Endothelial cell of umbilical vein (primary cell): ENCODE measurements at regions not wholly inside any gene's neighbourhood (a gene's known extent, or its start where the extent isn't known, plus 50 kb on each side); places are given as distances from the start of the nearest gene placed in this dataset.

Experiments used
- BruUV-seq: library from RNA; stranded (reverse); fragments of 400-500 nt; replicated peaks from 2 replicates; lab custom pipeline; 2021; lab: Mats Ljungman, UMichigan
- CTCF ChIA-PET: fragments of 300-600, 350-600 bp; sonication (Branson Sonifier 250); formaldehyde crosslinking; loops from one replicate; lab custom pipeline; 2021; ENCODE audit warnings: antibody characterized with exemption, inconsistent platforms; lab: Charles Lee
- POLR2A ChIA-PET: fragments of 300-600, 350-600 bp; sonication (Branson Sonifier 250); formaldehyde crosslinking; loops from one replicate; lab custom pipeline; 2021; ENCODE audit warnings: antibody characterized with exemption, inconsistent platforms; lab: Charles Lee
- DNase-seq: peaks from one replicate; pipeline ENCODE4 v3.0.0-alpha.2; 2011; ENCODE audit warnings: low read depth, low spot score
- FAIRE-seq: peaks from 2 replicates; lab custom pipeline; 2011; peaks lifted over from hg19 to GRCh38; lab: Jason Lieb, UNC
- H2AFZ ChIP-seq: 2 replicates; pipeline ENCODE4 v1.6.0; 2012; ENCODE audit warnings: low read depth, low read length, control low read depth, inconsistent platforms
- H3K27ac ChIP-seq: 2 replicates; pipeline ENCODE4 v1.5.1; 2011; ENCODE audit warnings: low read depth, mild to moderate bottlenecking, control low read depth, low read length, moderate library complexity; ENCODE audit not compliant: insufficient read depth
- H3K27me3 ChIP-seq, 2 experiments: 2 replicates each; pipeline versions ENCODE4 v1.6.0 to v1.6.1; 2011; ENCODE audit warnings: low read length in 2 of 2, mixed read lengths in 1 of 2; ENCODE audit not compliant: control insufficient read depth in 2 of 2, insufficient read depth in 2 of 2
- H3K36me3 ChIP-seq, 2 experiments: 2 replicates in 1 of 2; 3 replicates in 1 of 2; pipeline ENCODE4 v1.5.1; 2011; ENCODE audit warnings: low read length in 2 of 2, mild to moderate bottlenecking in 1 of 2, moderate library complexity in 1 of 2; ENCODE audit not compliant: control insufficient read depth in 2 of 2, insufficient read depth in 2 of 2; ENCODE audit errors: extremely low read depth in 1 of 2
- H3K4me1 ChIP-seq: 3 replicates; pipeline ENCODE4 v1.5.1; 2011; ENCODE audit warnings: mild to moderate bottlenecking, low read length; ENCODE audit not compliant: control insufficient read depth, insufficient read depth; ENCODE audit errors: extremely low read depth
- H3K4me2 ChIP-seq: 2 replicates; pipeline ENCODE4 v1.6.1; 2011; ENCODE audit warnings: low read length, control low read depth, mixed read lengths; ENCODE audit not compliant: insufficient read depth
- H3K4me3 ChIP-seq, 3 experiments: fragments of 200-600 bp in 1 of 3; sonication (generic), shearing (Covaris generic) in 1 of 3; replicated peaks in 1 of 3; 2 replicates each; pipeline ENCODE4 v1.5.1; 2011 to 2016; ENCODE audit warnings: control low read depth in 3 of 3, low read length in 3 of 3, mild to moderate bottlenecking in 2 of 3, inconsistent platforms in 1 of 3, low read depth in 1 of 3, moderate library complexity in 1 of 3; ENCODE audit not compliant: insufficient read depth in 1 of 3
- H3K79me2 ChIP-seq: 2 replicates; pipeline ENCODE4 v1.6.0; 2012; ENCODE audit warnings: low read length, inconsistent platforms; ENCODE audit not compliant: control insufficient read depth, insufficient read depth
- H3K9ac ChIP-seq: replicated peaks from 2 replicates; pipeline ENCODE3; 2011; ENCODE audit warnings: low read length, control low read depth; ENCODE audit not compliant: insufficient read depth; ENCODE audit errors: extremely low read depth
- H3K9me1 ChIP-seq: replicated peaks from 3 replicates; pipeline ENCODE4 v1.6.0; 2011; ENCODE audit warnings: mild to moderate bottlenecking, low read length; ENCODE audit not compliant: control insufficient read depth, insufficient read depth; ENCODE audit errors: extremely low read depth
- H3K9me3 ChIP-seq: replicated peaks from 2 replicates; pipeline ENCODE4 v1.5.1; 2012; ENCODE audit warnings: low read length, inconsistent platforms; ENCODE audit not compliant: control insufficient read depth, insufficient read depth
- H4K20me1 ChIP-seq: replicated peaks from 2 replicates; pipeline ENCODE3; 2011; ENCODE audit warnings: mild to moderate bottlenecking, low read length; ENCODE audit not compliant: control insufficient read depth, insufficient read depth; ENCODE audit errors: extremely low read depth
- CTCF ChIP-seq, 2 donors: IDR thresholded peaks; 1 replicate in 1 of 2; 2 replicates in 1 of 2; pipeline ENCODE4 v1.5.1; 2011; ENCODE audit warnings: low read length in 2 of 2, mild to moderate bottlenecking in 2 of 2, moderate library complexity in 2 of 2, control low read depth in 1 of 2, inconsistent platforms in 1 of 2, low read depth in 1 of 2; ENCODE audit not compliant: insufficient read depth in 1 of 2; ENCODE audit errors: extremely low read depth in 1 of 2
- EZH2 ChIP-seq: IDR thresholded peaks from 2 replicates; pipeline ENCODE4 v1.6.1; 2012; ENCODE audit warnings: borderline replicate concordance, low read depth, mild to moderate bottlenecking, moderate library complexity, low read length, inconsistent platforms; ENCODE audit not compliant: severe bottlenecking
- FOS ChIP-seq: IDR thresholded peaks from 2 replicates; pipeline ENCODE4 v1.6.1; 2011; ENCODE audit warnings: mild to moderate bottlenecking, low read length, moderate library complexity, borderline replicate concordance; ENCODE audit not compliant: insufficient read depth
- GATA2 ChIP-seq: IDR thresholded peaks from 2 replicates; pipeline ENCODE4 v1.7.0; 2011; ENCODE audit warnings: low read depth, mild to moderate bottlenecking, moderate library complexity, mixed read lengths, low read length; ENCODE audit not compliant: insufficient read length, insufficient read depth
- JUN ChIP-seq: IDR thresholded peaks from 2 replicates; pipeline ENCODE4 v1.6.1; 2011; ENCODE audit warnings: borderline replicate concordance, low read depth; ENCODE audit not compliant: insufficient read length, insufficient read depth
- MAX ChIP-seq: IDR thresholded peaks from 2 replicates; pipeline ENCODE4 v1.6.1; 2011; ENCODE audit not compliant: insufficient read depth, insufficient read length
- MYC ChIP-seq: IDR thresholded peaks from one replicate; pipeline ENCODE4 v1.6.1; 2011; ENCODE audit warnings: mild to moderate bottlenecking, low read depth, low read length
- POLR2A ChIP-seq: IDR thresholded peaks from 2 replicates; pipeline ENCODE4 v1.6.1; 2012; ENCODE audit warnings: low read depth, mild to moderate bottlenecking, control low read depth, low read length
- POLR2AphosphoS5 ChIP-seq: IDR thresholded peaks from 2 replicates; pipeline ENCODE4 v1.6.1; 2012; ENCODE audit warnings: low read depth, mild to moderate bottlenecking, control low read depth, low read length, moderate library complexity; ENCODE audit not compliant: insufficient read depth
- dilution Hi-C: fragments of 300-500 bp; cut with MboI; formaldehyde crosslinking; loops from one replicate; pipeline ENCODE4 v1.15.0; 2019; ENCODE audit warnings: low sequenced_read_pairs; ENCODE audit not compliant: extremely low pct_ligation_motif_present
- intact Hi-C: fragments of 100-400 bp; cut with micrococcal nuclease; formaldehyde crosslinking; loops from one replicate; pipeline ENCODE4 v1.10.0; 2022

GRCh38 chr1:184821658-184822057 is 67.0 kb upstream of the EDEM3 start:
- H4K20me1 ChIP-seq: no peaks in the 10 kb centered on the region
- H3K9me1 ChIP-seq: no peaks in the 10 kb centered on the region
- POLR2A ChIA-PET: no interaction called here
- dilution Hi-C loops: no loop called here
- BruUV-seq: no TSS peak
- no peaks in the 10 kb centered on the region for H3K9me3 ChIP-seq
- no peaks in the 10 kb centered on the region for H3K36me3 ChIP-seq
- H3K9ac ChIP-seq: no peak overlapping the region
- no peaks in the 10 kb centered on the region for H3K79me2 ChIP-seq
- TF ChIP-seq FOS (no peak), MYC (no peak), GATA2 (no peak), POLR2AphosphoS5 (no peak), JUN (no peak), EZH2 (no peak), POLR2A (no peak), MAX (no peak), CTCF (IDR thresholded peaks at IDR 0.05; ENCODE audit: extremely low read depth in 1 of 2, insufficient read depth in 1 of 2, low read depth in 1 of 2, low read length in 2 of 2) (no peak)
- CTCF ChIA-PET: interaction anchor here (1.2 to 1.5 kb wide), 2 partner anchors 8 to 9 kb away, joined by 3 read pairs; no protein-coding TSS in a partner anchor
- no peak overlapping the region for H3K4me3 ChIP-seq
- intact Hi-C loops: no loop called here
- no peak overlapping the region for H3K4me2 ChIP-seq
- no peak for DNase-seq
- peaks cover 0 to 2% of the 10 kb centered on the region in 2 experiments for H3K27me3 ChIP-seq
- H2AFZ ChIP-seq: no peak overlapping the region
- no peak for FAIRE-seq
- H3K27ac ChIP-seq: no peak overlapping the region
- no peaks in the 10 kb centered on the region for H3K4me1 ChIP-seq
